GM12891 (cell line): ENCODE measurements at regions not wholly inside any gene's neighbourhood (a gene's known extent, or its start where the extent isn't known, plus 50 kb on each side); places are given as distances from the start of the nearest gene placed in this dataset.

Experiments
- POLR2A ChIP-seq: IDR thresholded peaks from 2 replicates; pipeline ENCODE4 v1.6.1; 2011; ENCODE audit warnings: low read depth, low read length, control low read depth
- POLR2AphosphoS5 ChIP-seq: IDR thresholded peaks from 2 replicates; pipeline ENCODE4 v1.6.1; 2011; ENCODE audit warnings: low read depth, low read length, control low read depth

DNA sequence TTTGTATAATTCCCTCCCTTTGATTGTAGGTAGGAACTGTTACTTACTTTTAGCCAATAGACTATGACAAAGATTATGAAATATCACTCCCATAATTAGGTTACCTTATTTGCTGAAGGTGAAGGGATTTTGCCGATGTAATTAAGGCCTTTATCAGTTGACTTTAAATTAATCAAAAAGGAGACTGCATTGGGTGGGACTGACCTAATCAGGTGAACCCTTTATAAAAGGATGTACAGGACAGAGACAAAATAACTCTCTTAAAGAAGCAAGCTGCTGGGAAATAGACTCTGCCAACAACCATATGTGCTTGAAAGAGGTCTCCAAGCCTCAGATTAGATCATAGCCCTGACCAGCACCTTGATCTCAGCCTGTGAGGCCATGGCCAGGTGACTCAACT is 167.6 kb downstream of the SOX3 start:
- TF ChIP-seq POLR2AphosphoS5 (no peak), POLR2A (no peak)
